Stimulated activated CD8-positive, alpha-beta memory T cell treated with anti-CD3 and anti-CD28 coated beads, Interleukin-12 subunit alpha, Interleukin-12 subunit beta, amount 100 ng/mL, for 24 hours (primary cell): ENCODE measurements at regions not wholly inside any gene's neighbourhood (a gene's known extent, or its start where the extent isn't known, plus 50 kb on each side); places are given as distances from the start of the nearest gene placed in this dataset.

Experiments used
- DNase-seq: peaks from one replicate; pipeline ENCODE4 v3.0.0-alpha.2; 2020; ENCODE audit errors: extremely low read depth

- no peak for DNase-seq
These were observed 63.8 kb downstream of the MRPL46 start for GRCh38 chr15:88403351-88403791.

- no peak for DNase-seq
These were observed 65.1 kb downstream of the MRPL46 start for GRCh38 chr15:88401996-88402656.

DNA sequence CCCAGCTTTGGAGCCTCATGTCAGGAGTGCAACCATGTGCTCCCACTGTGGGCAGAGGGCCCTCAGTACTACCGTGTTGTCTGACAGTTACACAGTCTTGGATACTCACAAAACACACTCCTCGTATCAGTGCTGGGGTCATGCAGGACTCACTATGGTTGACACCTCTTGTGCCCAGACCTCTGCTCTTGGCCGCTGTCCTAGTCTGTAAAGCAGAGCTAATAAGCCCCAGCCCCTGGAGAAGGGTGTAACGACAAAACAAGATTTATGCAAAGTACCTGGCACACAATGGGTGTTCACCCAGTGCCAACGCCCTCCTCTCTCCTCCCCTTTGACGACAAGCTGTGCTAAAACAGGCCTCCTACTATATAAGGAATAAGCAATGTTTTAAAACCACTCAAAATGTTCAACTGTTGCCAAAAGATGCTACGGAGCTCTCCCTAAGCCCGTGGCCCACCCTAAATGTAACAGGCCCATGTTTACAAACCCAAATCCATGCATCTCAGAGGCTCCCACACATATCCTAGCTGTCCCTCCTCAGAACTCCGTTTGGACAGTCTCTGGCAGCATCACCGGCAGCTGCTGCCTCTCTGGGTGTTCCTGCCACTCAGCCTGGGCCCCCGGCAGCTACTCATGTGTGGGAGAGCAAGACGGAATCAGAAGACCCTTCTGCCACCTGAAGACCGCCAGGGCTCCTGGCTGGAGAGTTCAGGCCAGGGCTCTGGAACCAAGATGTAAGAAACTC is 65.8 kb downstream of the MRPL46 start:
- DNase-seq, result no peak

- no peak for DNase-seq
These were observed 66.5 kb downstream of the MRPL46 start for GRCh38 chr15:88400591-88401250.

DNA sequence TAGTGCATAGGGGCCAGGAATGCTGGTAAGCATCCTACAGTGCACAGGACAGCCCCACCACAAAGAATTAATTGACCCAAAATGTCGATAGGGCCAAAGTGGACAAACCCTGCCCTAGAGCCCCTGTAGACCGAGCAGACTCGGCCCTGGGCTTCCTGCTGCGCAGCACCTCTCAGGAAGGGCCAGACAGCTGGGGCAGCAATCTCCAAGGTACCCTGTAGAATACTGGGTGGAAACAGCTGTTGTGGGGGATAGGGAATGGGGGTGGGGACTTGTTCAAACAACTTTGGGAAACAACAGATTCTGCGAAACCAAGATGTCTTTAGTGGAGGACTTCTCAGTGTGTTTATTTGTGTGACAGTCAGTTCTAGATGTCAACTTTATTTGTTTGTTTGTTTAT is 67.1 kb downstream of the MRPL46 start:
- DNase-seq, result no peak

- DNase-seq, result no peak
These were observed 68.0 kb downstream of the MRPL46 start for GRCh38 chr15:88399021-88399685.

- DNase-seq, result no peak
These were observed 69.2 kb downstream of the MRPL46 start for GRCh38 chr15:88398011-88398410.

GRCh38 chr15:88397506-88397905 is 69.7 kb downstream of the MRPL46 start:
- no peak for DNase-seq

- no peak for DNase-seq
These were observed 71.1 kb downstream of the MRPL46 start for GRCh38 chr15:88395872-88396781.

DNA sequence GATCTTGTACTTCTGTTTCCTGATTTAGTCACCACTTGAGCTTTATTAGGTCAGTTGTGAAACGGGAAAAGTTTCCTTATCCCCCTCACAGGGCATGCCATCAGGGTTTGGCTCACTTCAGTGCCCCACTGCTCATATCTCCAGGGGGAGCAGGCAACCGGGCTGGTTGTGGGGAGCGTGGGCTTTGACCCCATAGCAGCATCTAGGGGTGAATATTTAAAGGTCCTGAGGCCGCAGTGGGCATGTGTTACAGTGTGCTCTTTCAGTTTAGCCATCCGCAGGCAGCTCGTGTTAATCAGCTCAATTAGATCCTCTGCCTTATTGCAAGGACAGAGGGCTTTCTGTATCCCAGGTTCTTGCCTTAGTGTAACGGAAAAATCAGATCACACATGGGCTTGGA is 71.9 kb downstream of the MRPL46 start:
- DNase-seq, result no peak

DNA sequence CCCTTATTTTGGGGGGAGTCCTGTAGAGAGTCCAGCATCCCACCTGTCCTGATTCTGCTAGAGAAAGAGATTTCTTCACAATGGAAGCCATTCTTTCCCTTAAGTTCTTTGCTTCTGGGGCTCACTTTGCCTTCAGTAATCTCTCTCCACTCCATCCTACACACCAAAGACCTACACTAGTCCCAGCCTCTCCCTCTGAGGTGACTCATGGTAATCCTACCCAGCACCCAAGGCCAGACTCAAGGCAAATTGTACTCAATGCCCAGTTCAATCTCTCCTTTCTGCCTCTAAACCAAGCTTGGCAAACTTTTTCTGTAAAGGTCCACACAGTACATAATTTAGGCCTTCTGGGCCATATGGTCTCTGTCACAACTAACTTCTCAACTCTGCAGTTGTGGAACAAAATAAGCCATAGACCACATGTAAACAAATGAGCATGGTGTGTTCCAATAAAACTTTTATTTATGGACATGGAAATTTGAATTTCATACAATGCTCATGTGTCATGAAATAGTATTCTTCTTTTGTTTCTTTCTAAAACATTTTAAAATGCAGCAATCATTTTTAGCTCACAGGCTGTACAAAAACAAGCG is 72.5 kb downstream of the MRPL46 start:
- DNase-seq, result no peak

DNA sequence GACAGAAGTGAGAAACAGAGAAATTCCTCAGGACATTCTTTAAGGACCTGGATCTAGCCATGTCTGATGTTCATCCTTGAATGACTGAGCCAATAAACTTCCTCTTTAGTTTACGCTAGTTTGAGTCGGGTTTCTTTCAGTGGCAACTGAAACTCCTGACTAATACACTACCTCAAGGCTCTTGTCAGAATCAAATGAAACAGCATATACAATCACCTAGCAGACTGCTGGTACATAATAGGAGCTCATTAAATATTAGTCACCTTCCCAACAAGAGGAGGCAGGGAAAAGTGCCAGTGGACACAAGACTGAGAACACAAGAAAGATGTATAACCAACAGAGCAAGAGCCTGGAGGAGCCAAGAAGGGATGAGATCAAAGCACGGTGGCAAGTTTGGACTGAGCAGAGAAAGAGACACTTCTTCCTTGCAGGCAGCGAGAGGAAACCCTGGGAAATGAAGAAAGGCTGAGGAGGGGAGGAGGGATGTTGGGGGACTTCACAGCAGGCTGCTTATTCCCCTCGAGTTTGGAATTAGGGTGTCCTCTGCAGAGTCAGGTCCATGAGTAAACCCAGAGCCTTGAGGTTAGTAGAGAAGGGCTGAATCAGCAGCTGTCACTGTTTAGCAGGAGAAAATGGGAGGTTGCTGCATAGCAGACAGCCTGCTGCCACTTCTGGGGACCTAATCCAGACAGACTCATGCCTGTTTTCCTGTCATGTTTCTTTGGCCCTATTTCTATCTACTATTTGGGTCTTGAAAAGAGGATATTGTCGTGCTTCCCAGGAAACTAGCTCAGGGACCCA is 73.3 kb downstream of the MRPL46 start:
- DNase-seq, result no peak

DNA sequence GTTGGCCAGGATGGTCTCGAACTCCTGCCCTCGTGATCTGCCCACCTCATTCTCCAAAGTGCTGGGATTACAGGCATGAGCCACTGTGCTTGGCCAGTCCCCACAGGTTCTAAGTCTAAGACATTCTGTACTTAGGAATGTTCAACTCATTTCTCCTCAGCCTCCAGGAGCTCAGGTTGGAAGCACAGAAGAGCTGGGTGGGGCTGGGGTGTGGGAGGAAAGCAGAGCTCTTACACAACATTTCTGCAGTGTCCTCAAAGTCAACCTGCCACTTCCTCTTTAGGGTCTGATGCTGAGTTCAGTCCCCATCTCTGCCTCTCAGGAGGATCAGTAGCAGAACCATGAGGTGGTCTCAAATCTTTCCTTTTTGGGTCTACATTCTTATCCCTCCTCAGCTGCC is 75.5 kb downstream of the MRPL46 start:
- no peak for DNase-seq

GRCh38 chr15:88391006-88391405 is 76.2 kb downstream of the MRPL46 start:
- DNase-seq, result no peak

DNA sequence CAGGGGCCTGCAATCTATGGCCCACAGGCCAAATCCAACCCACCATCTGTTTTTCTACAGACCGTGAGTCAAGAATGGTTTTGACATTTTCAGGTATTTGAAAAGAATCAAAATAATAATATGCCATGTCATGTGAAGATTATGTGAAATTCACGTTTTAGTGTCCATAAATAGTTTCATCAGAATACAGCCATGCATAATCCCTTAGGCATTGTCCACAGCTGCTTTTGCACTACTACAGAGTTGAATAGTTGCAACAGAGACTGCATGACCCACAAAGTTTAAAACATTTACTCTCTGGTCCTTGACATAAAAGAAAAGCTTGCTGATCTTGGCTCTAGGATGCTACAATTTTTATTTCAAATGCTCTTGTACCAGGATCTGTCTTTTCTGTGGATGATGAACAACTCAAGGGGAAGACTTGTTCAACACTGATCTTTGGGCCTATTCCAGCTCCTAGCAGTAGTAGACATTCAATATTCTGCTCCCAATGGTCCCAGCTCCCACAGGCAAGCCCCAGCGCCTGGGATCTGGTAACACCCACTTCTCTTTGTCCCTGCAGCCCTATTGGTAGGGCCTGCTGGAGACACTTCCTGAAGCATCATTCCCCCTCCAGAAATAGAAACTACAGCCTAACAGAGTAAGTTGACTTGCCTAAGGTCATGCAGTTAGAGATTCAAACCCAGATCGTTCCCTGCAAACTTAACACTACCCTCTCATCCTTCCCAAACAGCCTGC is 76.9 kb downstream of the MRPL46 start:
- DNase-seq, result no peak

DNA sequence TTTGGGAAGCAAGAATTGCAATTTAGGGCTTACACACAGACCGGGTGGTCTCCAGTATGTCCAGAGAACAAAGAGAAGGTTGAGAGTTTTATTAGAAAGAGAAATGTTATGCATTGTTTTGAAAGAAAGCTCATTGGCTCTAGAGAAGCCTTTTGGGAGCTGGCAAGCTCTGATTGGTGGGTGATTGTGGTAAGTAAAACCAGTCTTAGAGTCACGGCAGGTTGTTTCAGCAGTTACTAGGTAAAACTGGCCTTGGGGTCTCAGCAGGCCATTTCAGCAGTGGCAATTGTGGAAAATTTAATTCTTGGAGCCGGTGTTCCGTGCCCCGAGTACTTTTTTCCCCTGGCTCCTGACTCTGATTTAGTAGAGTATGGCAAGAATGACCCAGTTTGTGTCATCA is 78.1 kb downstream of the MRPL46 start:
- DNase-seq, result no peak

DNA sequence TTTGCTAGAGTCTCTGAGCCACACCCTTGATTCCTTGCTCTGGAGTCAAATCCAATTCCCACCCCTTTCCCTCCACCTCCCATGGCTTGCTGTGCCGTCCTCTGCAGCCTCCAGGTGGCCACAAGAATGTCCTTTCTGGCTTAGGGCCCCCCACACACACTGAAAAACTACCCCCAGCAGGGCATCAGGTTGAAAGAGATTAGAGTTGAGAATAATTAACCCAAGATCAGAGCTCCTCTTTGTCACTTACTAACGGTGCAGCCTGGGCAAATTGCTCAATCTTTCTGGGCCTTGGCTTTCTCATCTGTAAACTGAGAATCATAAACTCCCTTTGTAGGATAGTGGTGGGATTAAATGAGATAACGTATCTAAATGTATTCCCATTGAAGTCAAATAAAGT is 78.5 kb downstream of the MRPL46 start:
- no peak for DNase-seq

GRCh38 chr15:88385078-88385700 is 82.0 kb downstream of the MRPL46 start:
- no peak for DNase-seq

- DNase-seq, result no peak
These were observed 83.8 kb downstream of the MRPL46 start for GRCh38 chr15:88383354-88383753.
